ENCODE measurements at regions not wholly inside any gene's neighbourhood (a gene's known extent, or its start where the extent isn't known, plus 50 kb on each side); places are given as distances from the start of the nearest gene placed in this dataset.
"Not testable (repeated sequence)": the region's sequence is repeated elsewhere in the genome, so short reads cannot be mapped to it uniquely, and the experiment has no call there.

DNA sequence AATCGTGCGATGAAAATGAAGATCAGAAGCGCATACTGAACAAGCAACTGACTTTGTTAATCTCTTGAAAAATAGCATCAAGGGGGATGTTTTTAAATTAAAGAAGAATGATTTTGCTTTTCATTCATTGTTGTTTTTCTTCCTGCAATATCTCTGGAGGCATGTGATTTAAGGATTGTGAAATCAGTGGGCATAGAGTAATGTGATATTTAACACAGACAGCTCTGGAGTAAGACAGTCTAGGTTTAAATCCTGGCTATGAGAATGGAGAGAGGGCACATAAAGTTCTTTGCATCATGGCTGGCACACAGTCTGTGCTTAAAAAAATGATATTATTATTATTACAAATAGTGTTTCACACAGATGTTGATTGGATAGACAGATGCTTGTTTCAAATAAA lies 243.1 kb upstream of the NBEA start:
- DNase-seq (no peak), ATAC-seq (no peak)
- intact Hi-C loops (cut with DNase I, micrococcal nuclease), result no loop called here

DNA sequence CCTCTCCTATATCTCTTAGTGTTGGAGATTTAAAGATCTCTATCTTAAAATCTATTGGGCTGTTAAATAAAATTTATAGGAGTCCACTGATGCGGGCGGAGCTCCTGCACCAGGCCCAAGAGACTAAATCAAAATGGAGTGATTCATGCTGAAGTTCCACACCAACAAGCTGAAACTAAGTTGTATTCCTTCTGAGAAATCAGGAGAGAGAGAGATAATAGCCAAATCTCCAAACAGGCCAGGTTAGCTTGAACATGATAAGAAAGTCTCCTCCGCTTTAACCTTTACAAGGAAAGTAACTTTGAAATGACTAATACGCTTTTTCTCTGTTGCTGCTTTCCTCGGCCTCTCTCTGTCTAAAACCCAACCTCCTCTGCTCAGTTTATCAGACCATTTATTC lies 241.9 kb upstream of the NBEA start:
- DNase-seq, result no peak
- intact Hi-C loops (cut with DNase I, micrococcal nuclease), result no loop called here
- ATAC-seq, result no peak

- DNase-seq (no peak), ATAC-seq (no peak)
- intact Hi-C loops (cut with DNase I, micrococcal nuclease), result no loop called here
Measured at GRCh38 chr13:34701919-34702318, 240.2 kb upstream of the NBEA start.

DNA sequence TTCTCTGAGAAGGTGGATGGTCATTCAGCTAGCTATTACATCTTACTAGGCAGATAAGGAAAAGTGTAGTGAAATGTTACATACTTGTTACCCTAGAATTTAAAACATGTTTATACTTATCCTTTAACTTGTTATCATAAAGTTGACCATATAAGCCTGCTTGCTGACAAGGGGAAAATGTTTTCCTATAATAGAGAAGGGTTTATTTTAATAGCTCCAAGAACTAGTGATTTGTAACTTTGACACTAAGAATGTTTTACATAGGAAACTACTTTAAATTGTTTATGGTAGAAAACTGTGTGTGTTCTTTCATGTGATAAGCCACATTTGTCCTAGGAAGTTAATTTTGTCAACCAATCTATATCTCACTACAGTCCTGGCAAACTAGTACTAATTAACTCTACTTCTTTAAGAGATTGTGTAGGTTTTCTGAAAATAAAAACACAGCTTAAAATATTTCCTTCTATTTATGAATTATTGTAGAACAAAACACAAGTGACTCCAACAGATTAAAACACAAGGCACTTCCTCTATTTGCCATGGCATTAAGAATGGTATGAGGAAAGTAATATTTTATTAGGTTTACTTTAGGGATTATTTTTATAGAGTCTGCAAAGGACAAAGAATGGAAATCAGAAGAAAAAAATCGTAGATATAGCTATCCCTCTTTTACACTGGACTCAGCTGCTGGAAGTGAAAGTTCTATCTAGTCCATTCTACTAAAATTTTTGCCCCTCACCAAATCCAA lies 233.3 kb upstream of the NBEA start:
- DNase-seq (no peak), ATAC-seq (no peak)
- intact Hi-C loops (cut with DNase I, micrococcal nuclease), result no loop called here

DNA sequence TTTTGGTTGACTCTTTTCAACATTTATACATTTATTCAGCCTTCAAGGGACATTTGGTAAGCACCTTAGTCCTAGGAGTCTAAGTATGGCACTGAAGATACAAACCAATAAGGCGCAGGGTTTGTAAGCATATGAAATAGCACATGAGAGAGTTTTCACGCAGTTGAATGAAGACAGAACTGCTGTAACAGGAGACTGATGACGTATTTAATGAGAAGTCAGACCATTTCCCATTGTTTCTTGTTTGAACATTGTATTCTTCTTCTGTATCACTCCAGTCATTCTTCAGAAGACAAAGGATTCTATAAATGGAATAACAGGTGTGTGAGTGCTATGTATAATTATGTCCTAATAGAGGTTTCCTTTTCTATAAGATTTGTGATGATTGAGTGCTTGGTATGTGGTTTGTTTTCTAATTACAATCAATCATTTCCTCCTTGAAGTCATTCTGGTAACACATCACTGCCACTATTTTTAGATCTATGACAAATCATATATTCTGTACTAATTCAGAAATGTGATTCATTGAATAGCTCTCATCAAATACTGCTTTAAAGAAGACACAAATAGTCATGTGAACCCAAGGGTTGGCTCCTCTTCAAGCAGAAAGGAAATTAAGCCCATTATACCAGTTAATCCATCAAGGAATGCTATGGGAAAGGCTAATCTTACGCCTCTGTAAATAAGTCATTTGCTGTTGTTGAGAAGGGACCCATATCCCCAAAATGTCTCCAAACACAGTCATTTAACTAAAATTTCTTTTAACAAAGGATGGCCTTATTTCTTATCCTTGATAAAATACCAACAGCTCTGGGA lies 222.8 kb upstream of the NBEA start:
- intact Hi-C loops (cut with DNase I, micrococcal nuclease), result no loop called here
- ATAC-seq (no peak), DNase-seq (no peak)

- intact Hi-C loops (cut with DNase I, micrococcal nuclease), result no loop called here
- DNase-seq (no peak), ATAC-seq (no peak)
Measured at GRCh38 chr13:34720618-34721017, 221.5 kb upstream of the NBEA start.

GRCh38 chr13:34721631-34722595 lies 220.2 kb upstream of the NBEA start:
- no peak for ATAC-seq
- DNase-seq, result no peak
- intact Hi-C loops (cut with DNase I, micrococcal nuclease), result no loop called here

DNA sequence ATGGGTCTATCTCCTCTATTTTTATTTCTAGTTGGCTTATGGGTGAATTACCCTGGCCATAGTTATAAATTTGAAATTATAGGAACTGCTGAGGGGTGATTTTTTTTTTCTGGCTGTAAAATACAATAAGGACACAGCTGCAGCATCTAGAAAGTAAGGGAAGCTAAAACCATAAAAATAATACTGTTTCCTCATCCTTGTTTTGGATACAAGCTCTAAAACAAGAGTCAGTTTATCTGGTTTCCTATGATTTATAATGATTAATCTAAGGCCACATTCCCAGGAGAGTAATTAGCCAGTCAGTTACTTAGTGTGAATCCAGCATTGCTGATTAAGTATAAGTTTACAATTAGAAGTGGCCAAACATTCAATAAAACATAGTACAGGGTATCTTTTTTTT lies 219.1 kb upstream of the NBEA start:
- DNase-seq (no peak), ATAC-seq (no peak)
- intact Hi-C loops (cut with DNase I, micrococcal nuclease), result no loop called here

- intact Hi-C loops (cut with DNase I, micrococcal nuclease), result no loop called here
- DNase-seq (no peak), ATAC-seq (no peak)
Measured at GRCh38 chr13:34730961-34731360, 211.1 kb upstream of the NBEA start.

DNA sequence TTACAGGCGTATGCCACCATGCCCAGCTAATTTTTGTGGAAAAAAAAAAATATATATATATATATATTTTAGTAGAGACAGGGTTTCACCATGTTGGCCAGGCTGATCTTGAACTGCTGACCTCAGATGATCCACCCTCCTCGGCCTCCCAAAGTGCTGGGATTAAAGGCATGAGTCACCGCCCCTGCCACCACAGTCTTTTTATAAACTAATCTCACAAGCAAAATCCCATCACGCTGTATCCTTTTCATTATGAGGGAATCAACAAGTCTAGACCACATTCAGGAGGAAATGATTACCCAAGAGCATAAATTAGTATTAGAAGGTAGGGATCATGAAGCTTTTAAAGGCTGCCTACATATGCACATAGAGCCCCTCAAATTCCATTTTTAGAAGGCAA lies 210.6 kb upstream of the NBEA start:
- no peak for DNase-seq

DNA sequence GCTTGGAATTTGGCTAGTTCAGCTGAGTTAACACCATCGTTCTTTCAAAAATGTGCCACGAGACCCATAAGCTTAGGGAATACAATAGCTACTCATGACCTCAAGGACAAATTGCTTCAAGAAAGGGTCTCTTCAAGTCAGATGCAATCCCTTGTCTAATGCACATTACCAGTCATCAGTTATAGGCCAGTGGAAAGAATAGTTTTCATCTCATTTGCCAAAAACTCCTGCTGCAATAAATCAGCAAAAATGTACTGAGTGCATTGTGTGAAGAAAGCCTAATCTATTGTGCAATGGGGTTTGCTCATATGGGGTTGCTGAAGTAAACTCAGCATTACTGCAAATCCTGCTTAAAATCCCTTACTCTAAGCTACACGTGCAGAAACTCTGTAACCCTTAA lies 208.3 kb upstream of the NBEA start:
- intact Hi-C loops (cut with DNase I, micrococcal nuclease), result no loop called here
- DNase-seq (no peak), ATAC-seq (no peak)

More for the DNA sequence above, 210.6 kb upstream of the NBEA start:
- intact Hi-C loops (cut with DNase I, micrococcal nuclease), result no loop called here
- ATAC-seq, result no peak

DNA sequence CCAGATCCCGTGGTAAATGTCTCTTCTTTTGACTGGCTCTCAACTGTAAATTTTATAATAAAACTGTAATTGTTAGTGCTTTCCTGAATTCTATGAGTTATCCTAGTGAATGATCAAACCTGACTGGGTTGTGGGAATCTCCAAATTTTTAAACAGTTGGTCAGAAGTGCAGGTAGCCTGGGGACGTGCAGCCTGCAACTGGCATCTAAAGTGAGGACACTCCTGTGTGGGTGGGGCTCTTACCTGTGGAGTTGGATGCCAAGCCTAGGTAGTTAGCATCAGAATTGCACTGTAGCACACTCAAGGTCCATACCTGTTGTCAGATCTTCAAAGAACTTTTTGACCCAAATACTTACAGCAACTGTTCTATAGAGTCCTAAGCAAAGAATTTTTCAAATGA lies 207.1 kb upstream of the NBEA start:
- ATAC-seq (no peak), DNase-seq (no peak)
- intact Hi-C loops (cut with DNase I, micrococcal nuclease), result no loop called here

DNA sequence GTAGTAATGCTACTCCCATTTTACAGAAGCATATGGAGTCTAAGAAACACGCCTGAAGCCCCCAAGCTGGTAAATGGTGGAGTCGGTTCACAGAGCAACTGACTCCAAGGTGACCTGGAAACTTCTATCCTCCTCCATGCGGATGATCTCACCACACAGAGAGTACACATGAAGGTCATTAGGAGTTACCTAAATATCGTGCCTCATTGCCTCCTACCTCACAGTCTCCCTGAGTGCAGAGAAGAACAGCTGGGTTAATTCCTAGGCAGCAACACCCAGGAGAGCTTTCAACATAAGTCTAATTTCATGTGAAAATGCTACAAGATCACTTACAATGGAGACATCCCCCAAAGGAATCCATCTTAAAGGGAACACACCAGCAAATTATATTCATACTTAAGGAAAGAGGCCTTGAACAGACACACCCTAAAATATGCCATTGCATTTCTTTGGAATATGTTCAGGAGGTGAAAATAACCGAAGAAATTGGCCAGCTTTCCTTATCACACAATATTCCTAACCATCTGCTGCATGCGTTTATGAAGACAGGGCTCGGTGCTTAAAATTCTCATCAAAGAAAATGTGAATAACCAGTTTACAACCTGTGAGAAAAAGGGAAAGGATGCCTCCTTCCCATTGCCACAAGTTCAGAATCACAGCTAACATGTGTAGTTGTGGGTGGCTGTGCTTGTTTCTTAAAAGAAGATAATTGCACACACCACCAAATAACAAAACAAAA lies 203.6 kb upstream of the NBEA start:
- ATAC-seq (no peak), DNase-seq (no peak)
- intact Hi-C loops (cut with DNase I, micrococcal nuclease), result no loop called here

GRCh38 chr13:34747056-34747455 lies 195.0 kb upstream of the NBEA start:
- ATAC-seq; DNase-seq; intact Hi-C loops (cut with DNase I, micrococcal nuclease): not testable (repeated sequence)

- intact Hi-C loops (cut with DNase I, micrococcal nuclease), result no loop called here
- ATAC-seq, result no peak
- no peak for DNase-seq
Measured at GRCh38 chr13:34747507-34747906, 194.6 kb upstream of the NBEA start.

- peak; percentile 19 to 36 for DNase-seq
- intact Hi-C loops (cut with DNase I, micrococcal nuclease), result no loop called here
- ATAC-seq, result peak; percentile 89
Measured at GRCh38 chr13:34748073-34748472, 194.0 kb upstream of the NBEA start.

DNA sequence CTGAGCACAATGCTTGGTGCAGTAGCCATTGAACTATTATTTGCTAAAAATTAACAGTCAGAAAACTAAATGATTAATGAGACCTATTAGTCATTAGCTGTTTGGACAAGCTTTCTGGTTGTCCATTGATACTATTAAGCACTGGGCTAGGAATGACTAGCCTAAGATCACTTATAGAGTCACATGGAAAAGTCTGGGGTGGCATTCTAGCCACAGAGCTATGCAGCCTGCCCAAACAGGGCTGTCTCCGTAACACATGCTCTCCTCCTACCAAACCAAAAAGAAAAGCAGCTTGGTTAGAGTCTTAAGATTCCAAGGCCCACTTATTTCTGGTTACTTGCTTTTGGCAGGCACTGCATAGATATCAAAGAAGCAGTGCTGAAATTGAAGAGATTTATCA lies 193.5 kb upstream of the NBEA start:
- intact Hi-C loops (cut with DNase I, micrococcal nuclease), result no loop called here
- no peak for ATAC-seq
- no peak for DNase-seq

GRCh38 chr13:34749046-34749445 lies 193.0 kb upstream of the NBEA start:
- ATAC-seq, result peak; percentile 79
- intact Hi-C loops (cut with DNase I, micrococcal nuclease), result no loop called here
- DNase-seq, result no peak

All from left colon (tissue), 2 donors.